Neutrophil (primary cell): ENCODE measurements at regions not wholly inside any gene's neighbourhood (a gene's known extent, or its start where the extent isn't known, plus 50 kb on each side); places are given as distances from the start of the nearest gene placed in this dataset.

Experiments used
- H3K27ac ChIP-seq: fragments of 200-600 bp; sonication (generic); 2 replicates; pipeline ENCODE4 v1.5.1; 2016; ENCODE audit warnings: mild to moderate bottlenecking, moderate library complexity
- H3K27me3 ChIP-seq: fragments of 200-600 bp; sonication (generic); 2 replicates; pipeline ENCODE4 v1.6.0; 2016; ENCODE audit warnings: mild to moderate bottlenecking
- H3K36me3 ChIP-seq: fragments of 200-600 bp; sonication (generic); 2 replicates; pipeline ENCODE4 v1.5.1; 2017
- H3K4me1 ChIP-seq, 2 experiments: fragments of 200-600 bp in 1 of 2; sonication (generic) in 1 of 2; 1 replicate in 1 of 2; 2 replicates in 1 of 2; pipeline versions ENCODE4 v1.5.1 to v1.6.1; 2013 to 2016; ENCODE audit warnings: low read depth in 1 of 2, low read length in 1 of 2, mild to moderate bottlenecking in 1 of 2, moderate library complexity in 1 of 2; ENCODE audit not compliant: control insufficient read depth in 1 of 2, insufficient read depth in 1 of 2
- H3K4me3 ChIP-seq, 2 experiments: fragments of 200-600 bp in 1 of 2; sonication (generic) in 1 of 2; 1 replicate in 1 of 2; 2 replicates in 1 of 2; pipeline ENCODE4 v1.5.1; 2013 to 2016; ENCODE audit warnings: low read depth in 1 of 2, low read length in 1 of 2, mild to moderate bottlenecking in 1 of 2, moderate library complexity in 1 of 2
- H3K9me3 ChIP-seq: fragments of 200-600 bp; sonication (generic); 2 replicates; pipeline ENCODE4 v1.5.1; 2016
- CTCF ChIP-seq: fragments of 200-600 bp; sonication (generic); IDR thresholded peaks from 2 replicates; pipeline ENCODE4 v1.5.1; 2016; ENCODE audit warnings: antibody characterized with exemption

GRCh38 chr5:1963941-1964451 lies 81.3 kb upstream of the IRX4 start:
- Histone ChIP-seq H3K27ac (no peak overlapping the region), H3K36me3 (no peaks in the 10 kb centered on the region), H3K9me3 (no peaks in the 10 kb centered on the region), H3K27me3 (no peaks in the 10 kb centered on the region), H3K4me1 (no peaks in the 10 kb centered on the region), H3K4me3 (no peak overlapping the region)
- no peak for TF ChIP-seq CTCF

GRCh38 chr5:1963358-1963757 lies 80.6 kb upstream of the IRX4 start:
- no peaks in the 10 kb centered on the region for H3K36me3 ChIP-seq
- H3K27me3 ChIP-seq = no peaks in the 10 kb centered on the region
- no peaks in the 10 kb centered on the region for H3K9me3 ChIP-seq
- no peak overlapping the region for H3K4me3 ChIP-seq
- no peaks in the 10 kb centered on the region for H3K4me1 ChIP-seq
- no peak for TF ChIP-seq CTCF
- H3K27ac ChIP-seq = no peak overlapping the region

DNA sequence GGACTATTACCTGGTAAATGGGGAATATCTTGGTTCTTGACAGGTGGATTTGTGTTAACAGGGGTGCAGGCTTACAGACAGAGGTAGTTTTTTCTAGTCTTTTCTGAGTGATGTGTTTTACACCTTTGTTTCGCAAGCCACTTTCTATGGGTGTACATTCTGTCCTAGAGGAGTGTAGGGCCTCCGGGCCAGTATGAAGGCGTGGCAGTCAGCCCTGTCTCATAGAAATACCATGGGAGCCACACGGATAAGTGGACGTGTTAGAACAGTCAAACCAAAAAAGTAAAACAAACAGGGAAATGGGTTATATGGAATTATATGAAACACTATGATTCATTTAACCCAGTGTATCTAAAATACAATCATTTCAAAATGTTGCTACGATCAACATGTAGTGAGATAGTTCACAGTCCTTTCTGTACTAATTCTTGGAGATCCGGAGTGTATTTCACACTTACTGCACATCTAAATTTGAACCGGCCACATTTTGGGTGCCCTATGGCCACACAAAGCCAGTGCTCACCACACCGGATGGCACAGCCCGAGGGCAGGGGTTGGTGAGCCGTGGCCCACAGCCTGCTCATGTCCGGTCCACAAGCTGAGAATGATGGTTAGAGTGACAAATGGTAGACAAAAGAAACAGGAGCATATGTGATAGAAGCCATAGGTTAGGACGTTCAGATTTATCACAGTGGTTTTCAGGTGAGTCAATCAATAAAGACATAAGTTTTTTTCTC lies 80.1 kb upstream of the IRX4 start:
- H3K4me1 ChIP-seq = no peaks in the 10 kb centered on the region
- H3K27me3 ChIP-seq = no peaks in the 10 kb centered on the region
- no peak for TF ChIP-seq CTCF
- H3K27ac ChIP-seq = no peak overlapping the region
- H3K36me3 ChIP-seq = no peaks in the 10 kb centered on the region
- H3K9me3 ChIP-seq = no peaks in the 10 kb centered on the region
- no peak overlapping the region for H3K4me3 ChIP-seq

- no peaks in the 10 kb centered on the region for H3K9me3 ChIP-seq
- no peak for TF ChIP-seq CTCF
Measured at GRCh38 chr5:1961952-1962595, 79.3 kb upstream of the IRX4 start.

DNA sequence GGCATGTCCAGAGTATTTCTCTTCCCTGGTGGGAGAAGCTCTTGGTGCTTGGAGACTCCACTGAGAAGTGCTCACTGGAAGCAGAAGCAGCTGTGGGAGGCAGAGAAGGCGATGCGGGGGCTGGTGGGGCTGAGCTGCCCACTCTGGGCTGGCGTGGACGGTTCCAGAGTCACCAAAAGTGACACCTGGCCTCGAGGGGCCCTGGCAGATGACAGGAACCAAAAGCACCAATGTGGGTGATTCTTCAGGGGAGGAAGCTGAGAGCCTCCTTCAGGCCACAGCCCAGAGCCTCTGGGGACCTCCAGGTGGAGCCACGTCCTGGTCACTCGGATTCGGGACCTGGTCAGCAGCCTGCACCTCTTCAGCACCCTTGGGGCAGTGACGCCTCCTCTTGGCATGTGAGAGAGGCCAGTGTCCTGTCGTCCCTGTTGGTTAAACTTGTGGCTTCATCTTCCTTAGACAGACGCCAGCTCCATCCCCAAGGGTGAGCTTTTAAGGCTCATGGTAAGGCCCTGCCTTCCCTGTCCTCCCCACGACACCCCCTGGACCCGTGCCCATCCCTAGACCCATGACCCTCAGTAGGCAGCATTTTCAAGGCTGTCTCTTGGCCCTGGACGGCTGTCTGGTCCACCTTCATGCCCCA lies 78.7 kb upstream of the IRX4 start:
- Histone ChIP-seq H3K27ac (no peak overlapping the region), H3K9me3 (no peaks in the 10 kb centered on the region), H3K27me3 (no peaks in the 10 kb centered on the region), H3K4me1 (no peaks in the 10 kb centered on the region), H3K4me3 (no peak overlapping the region), H3K36me3 (no peaks in the 10 kb centered on the region)
- TF ChIP-seq CTCF = no peak

More at GRCh38 chr5:1961952-1962595, 79.3 kb upstream of the IRX4 start:
- Histone ChIP-seq H3K4me3 (no peak overlapping the region), H3K27ac (no peak overlapping the region), H3K36me3 (no peaks in the 10 kb centered on the region), H3K4me1 (no peaks in the 10 kb centered on the region), H3K27me3 (no peaks in the 10 kb centered on the region)
